Heart right ventricle (tissue), 16 donors: ENCODE measurements at regions not wholly inside any gene's neighbourhood (a gene's known extent, or its start where the extent isn't known, plus 50 kb on each side); places are given as distances from the start of the nearest gene placed in this dataset.

Experiments used
- ATAC-seq, 8 donors: fragments of 200-7000 bp; cut with Tn5 transposase; one replicate each; pipeline ENCODE4 v1.9.1; 2020; ENCODE audit warnings: mild to moderate bottlenecking in 8 of 8, moderate library complexity in 8 of 8, moderate number of reproducible peaks in 1 of 8
- DNase-seq, 2 donors: peaks; one replicate each; pipeline ENCODE4 v3.0.0-alpha.2; 2020
- H3K27ac ChIP-seq, 10 donors: fragments of 200-600 bp; sonication (generic) in 2 of 10; one replicate each; pipeline versions ENCODE4 v1.5.0 to v1.8.0; 2020 to 2022; ENCODE audit warnings: mild to moderate bottlenecking in 3 of 10
- H3K27me3 ChIP-seq, 7 donors: fragments of 200-600 bp; one replicate each; pipeline ENCODE4 v1.8.0; 2021 to 2022; ENCODE audit warnings: mild to moderate bottlenecking in 2 of 7
- H3K36me3 ChIP-seq, 9 donors: fragments of 200-600 bp; sonication (generic) in 1 of 9; one replicate each; pipeline versions ENCODE4 v1.5.0 to v1.8.0; 2020 to 2022; ENCODE audit warnings: mild to moderate bottlenecking in 2 of 9
- H3K4me1 ChIP-seq, 9 donors: fragments of 200-600 bp; sonication (generic) in 1 of 9; one replicate each; pipeline versions ENCODE4 v1.5.0 to v1.8.0; 2020 to 2022; ENCODE audit warnings: mild to moderate bottlenecking in 4 of 9
- H3K4me3 ChIP-seq, 10 donors: fragments of 200-600 bp; sonication (generic) in 2 of 10; one replicate each; pipeline versions ENCODE4 v1.5.0 to v1.8.0; 2020 to 2022; ENCODE audit warnings: mild to moderate bottlenecking in 7 of 10, moderate library complexity in 2 of 10
- H3K9me3 ChIP-seq, 11 donors: fragments of 200-600 bp in 10 of 11; sonication (generic) in 2 of 11; one replicate each; pipeline versions ENCODE4 v1.5.0 to v1.8.0; 2013 to 2022; ENCODE audit warnings: mild to moderate bottlenecking in 2 of 11, control low read depth in 1 of 11, moderate library complexity in 1 of 11
- CTCF ChIP-seq, 9 donors: fragments of 200-600 bp; sonication (generic) in 2 of 9; IDR thresholded peaks; one replicate each; pipeline versions ENCODE4 v1.5.0 to v1.8.0; 2021 to 2022; ENCODE audit warnings: antibody characterized with exemption in 9 of 9, mild to moderate bottlenecking in 5 of 9, moderate library complexity in 1 of 9
- WGBS, 2 donors: extraction: QIAGEN DNeasy Blood & Tissue Kit; methylation state at CpG; one replicate each; pipeline ENCODE4 v1.1.7; 2013; ENCODE audit warnings: inconsistent platforms in 1 of 2; 5-methylcytosine and 5-hydroxymethylcytosine counted together
- intact Hi-C, 10 donors: fragments of 100-400 bp; cut with DNase I; formaldehyde crosslinking; loops; one replicate each; pipeline versions ENCODE4 v1.11.1 to v1.14.2; 2022
- donor health status: Arrhythmogenic right ventricular cardiomyopathy.
- donor health status: ischemic (EF 13 %, LVEDD 7.1; RV severe dilation, severe dysfunction).
- donor health status: healthy with polysubstance abuse.
- donor health status: DM: no; HTN: yes; CAD: no.
- donor health status: DM: no; HTN: no; CAD: no.
- donor health status: ischemic (EF 25% LVEDD 6.9; RV normal size, moderate dysfunction).
- donor health status: ischemic (EF 25% LVEDD 5.7; RV mildly dilated, moderate dysfunction).
- donor health status: healthy.
- donor health status: DM: yes; HTN: yes; CAD: no.
- donor health status: Ischemic cardiomyopathy.
- donor health status: ischemic (EF 35%, LVEDD 5.7; RV mildly dilated, moderate dysfunction).
- donor health status: nonischemic (EF 11% LVEDD 7.7; RV severe dilation, severe dysfunction).
- donor health status: DM: yes; HTN: yes; CAD: no.
- donor health status: PGD.
- donor health status: ischemic (EF 29% LVEDD 5.4; RV normal size, mild dysfunction).
- donor health status: nonischemic (EF 23%, LVEDD 6.1; RV moderate dilation, normal function).

GRCh38 chr20:23278172-23278571 lies 72.4 kb upstream of the NXT1 start:
- H3K27ac ChIP-seq, result no peak overlapping the region
- H3K4me3 ChIP-seq, result no peak overlapping the region
- peaks cover 0 to 9% (median 0%) of the 10 kb centered on the region in 11 donors for H3K9me3 ChIP-seq
- intact Hi-C loops, result no loop called here
- ATAC-seq (no peak), DNase-seq (no peak)
- no peaks in the 10 kb centered on the region for H3K4me1 ChIP-seq
- H3K36me3 ChIP-seq, result no peaks in the 10 kb centered on the region
- 91 to 92% methylated on average over 4 of the region's 4 CpGs for WGBS, 2 donors
- H3K27me3 ChIP-seq, result peaks cover 0 to 4% (median 0%) of the 10 kb centered on the region in 7 donors
- no peak for TF ChIP-seq CTCF (IDR thresholded peaks at IDR 0.05)

GRCh38 chr20:23277316-23277715 lies 73.3 kb upstream of the NXT1 start:
- ATAC-seq (no peak), DNase-seq (no peak)
- Histone ChIP-seq H3K4me3 (no peak overlapping the region), H3K27ac (no peak overlapping the region), H3K4me1 (no peaks in the 10 kb centered on the region), H3K9me3 (peaks cover 0 to 9% (median 0%) of the 10 kb centered on the region in 11 donors), H3K36me3 (no peaks in the 10 kb centered on the region), H3K27me3 (peaks cover 0 to 4% (median 0%) of the 10 kb centered on the region in 7 donors)
- no peak for TF ChIP-seq CTCF (IDR thresholded peaks at IDR 0.05)
- intact Hi-C loops, result no loop called here
- WGBS, 2 donors, result 64 to 71% methylated on average over 2 of the region's 2 CpGs

- H3K27me3 ChIP-seq, result no peaks in the 10 kb centered on the region
- ATAC-seq, result no peak
- no peak for TF ChIP-seq CTCF (IDR thresholded peaks at IDR 0.05)
- DNase-seq, result no peak
- H3K36me3 ChIP-seq, result no peaks in the 10 kb centered on the region
- H3K27ac ChIP-seq, result no peak overlapping the region
- intact Hi-C loops, result no loop called here
- no peak overlapping the region for H3K4me3 ChIP-seq
- peaks cover 5 to 24% (median 15%) of the 10 kb centered on the region in 9 donors for H3K4me1 ChIP-seq
- 89 to 95% methylated on average over 3 of the region's 3 CpGs for WGBS, 2 donors
- H3K9me3 ChIP-seq, result peaks cover 0 to 9% (median 0%) of the 10 kb centered on the region in 11 donors
Measured at GRCh38 chr20:23273776-23274175, 76.8 kb upstream of the NXT1 start.

GRCh38 chr20:23272176-23273029 lies 78.2 kb upstream of the NXT1 start:
- H3K27ac ChIP-seq, result no peak overlapping the region
- H3K4me1 ChIP-seq, result peaks cover 5 to 26% (median 15%) of the 10 kb centered on the region in 9 donors
- H3K27me3 ChIP-seq, result no peaks in the 10 kb centered on the region
- peaks cover 0 to 9% (median 0%) of the 10 kb centered on the region in 11 donors for H3K9me3 ChIP-seq
- no peaks in the 10 kb centered on the region for H3K36me3 ChIP-seq
- no peak for TF ChIP-seq CTCF (IDR thresholded peaks at IDR 0.05)
- DNase-seq (no peak), ATAC-seq (no peak)
- WGBS, 2 donors, result 95 to 96% methylated on average over 6 of the region's 6 CpGs
- H3K4me3 ChIP-seq, result no peak overlapping the region
- intact Hi-C loops, result no loop called here
